K562 (cell line): ENCODE measurements at regions not wholly inside any gene's neighbourhood (a gene's known extent, or its start where the extent isn't known, plus 50 kb on each side); places are given as distances from the start of the nearest gene placed in this dataset.
A peak's percentile ranks its signal among the peaks of the same experiment; 100 is the strongest.

Experiments
- ATF1 ChIP-seq, 2 experiments: fragments of 450-650 bp in 1 of 2; IDR thresholded peaks; 2 replicates each; pipeline ENCODE4 v1.6.1; 2016; ENCODE audit warnings: missing compliant biosample characterization in 1 of 2, missing genetic modification characterization in 1 of 2
- FOXK2 ChIP-seq, 2 experiments: fragments of 450-650 bp; IDR thresholded peaks in 1 of 2; conservative IDR thresholded peaks in 1 of 2; 2 replicates each; pipeline ENCODE4 v1.6.1; 2016; ENCODE audit warnings: low read depth in 2 of 2, mild to moderate bottlenecking in 1 of 2
- GABPB1 ChIP-seq: sonication (generic); formaldehyde crosslinking; IDR thresholded peaks from 2 replicates; pipeline ENCODE4 v1.8.0; 2022; ENCODE audit warnings: mild to moderate bottlenecking, missing genetic modification reagents
- GATAD2B ChIP-seq: fragments of 450-650 bp; IDR thresholded peaks from 2 replicates; pipeline ENCODE4 v1.6.1; 2017; ENCODE audit warnings: mild to moderate bottlenecking, borderline replicate concordance
- HDAC2 ChIP-seq: fragments of 450-650 bp; IDR thresholded peaks from 2 replicates; pipeline ENCODE4 v1.6.1; 2016; ENCODE audit warnings: mild to moderate bottlenecking
- LEF1 ChIP-seq: fragments of 450-650 bp; IDR thresholded peaks from 2 replicates; pipeline ENCODE4 v1.6.1; 2016; ENCODE audit warnings: mild to moderate bottlenecking
- MAFK ChIP-seq: IDR thresholded peaks from 2 replicates; pipeline ENCODE4 v1.6.1; 2011; ENCODE audit warnings: low read length, improper control_type of control experiment
- NCOR1 ChIP-seq: fragments of 450-650 bp; IDR thresholded peaks from 2 replicates; pipeline ENCODE4 v1.6.1; 2016; ENCODE audit warnings: mild to moderate bottlenecking, moderate library complexity
- RCOR1 ChIP-seq, 2 experiments: IDR thresholded peaks; 2 replicates each; pipeline ENCODE4 v1.6.1; 2012; ENCODE audit warnings: low read depth in 2 of 2, low read length in 2 of 2, borderline replicate concordance in 1 of 2, improper control_type of control experiment in 1 of 2
- REST ChIP-seq, 2 experiments: fragments of 450-650 bp; formaldehyde crosslinking in 1 of 2; IDR thresholded peaks; 2 replicates each; pipeline versions ENCODE4 v1.4.0 to v1.6.1; 2014 to 2020; ENCODE audit warnings: mild to moderate bottlenecking in 2 of 2, borderline replicate concordance in 1 of 2, low read depth in 1 of 2
- RFX5 ChIP-seq: IDR thresholded peaks from 2 replicates; pipeline ENCODE4 v1.6.1; 2011; ENCODE audit warnings: low read depth, mild to moderate bottlenecking, improper control_type of control experiment, low read length
- SIX5 ChIP-seq, 2 experiments: IDR thresholded peaks; 2 replicates each; pipeline ENCODE4 v1.6.1; 2011; ENCODE audit warnings: low read length in 2 of 2, borderline replicate concordance in 1 of 2, low read depth in 1 of 2, mild to moderate bottlenecking in 1 of 2, moderate library complexity in 1 of 2; ENCODE audit not compliant: insufficient read depth in 1 of 2
- SMAD1 ChIP-seq: fragments of 150-350 bp; IDR thresholded peaks from 2 replicates; pipeline ENCODE4 v1.6.1; 2014; ENCODE audit warnings: low read length, low read depth; ENCODE audit not compliant: partially characterized antibody
- SMARCE1 ChIP-seq: fragments of 450-650 bp; IDR thresholded peaks from 2 replicates; pipeline ENCODE4 v1.7.1; 2016; ENCODE audit warnings: mild to moderate bottlenecking
- STAG1 ChIP-seq: sonication (generic); formaldehyde crosslinking; IDR thresholded peaks from 2 replicates; pipeline ENCODE4 v1.5.0; 2020; ENCODE audit warnings: missing genetic modification reagents, borderline replicate concordance
- TBP ChIP-seq: optimal IDR thresholded peaks from 2 replicates; pipeline ENCODE3; 2011; ENCODE audit warnings: low read depth, low read length, improper control_type of control experiment
- TCF15 ChIP-seq: fragments of 250-450 bp; sonication (Bioruptor Pico); IDR thresholded peaks from 2 replicates; pipeline ENCODE4 v1.8.0; 2022; ENCODE audit warnings: moderate library complexity, mild to moderate bottlenecking, inconsistent platforms
- TOE1 ChIP-seq, 2 experiments: fragments of 450-650 bp in 1 of 2; sonication (generic) in 1 of 2; formaldehyde crosslinking in 1 of 2; IDR thresholded peaks; 2 replicates each; pipeline versions ENCODE4 v1.7.1 to v1.8.0; 2016 to 2022; ENCODE audit warnings: borderline replicate concordance in 2 of 2, mild to moderate bottlenecking in 2 of 2, antibody characterized with exemption in 1 of 2, inconsistent platforms in 1 of 2, low read depth in 1 of 2, missing genetic modification reagents in 1 of 2, moderate library complexity in 1 of 2
- ZBTB17 ChIP-seq: fragments of 450-650 bp; formaldehyde crosslinking; IDR thresholded peaks from 2 replicates; pipeline ENCODE4 v1.4.0; 2020; ENCODE audit warnings: mild to moderate bottlenecking
- ZFP30 ChIP-seq: fragments of 250-450 bp; sonication (Bioruptor Pico); IDR thresholded peaks from 2 replicates; pipeline ENCODE4 v1.8.0; 2022; ENCODE audit warnings: moderate library complexity, mild to moderate bottlenecking, inconsistent platforms, borderline replicate concordance

- TF ChIP-seq REST (IDR thresholded peaks at IDR 0.05; ENCODE audit: borderline replicate concordance) (0 out of 2 replicates have a peak, but pooled peaks have one; percentile 15), REST (CRISPR knock-in tag; IDR thresholded peaks at IDR 0.05; ENCODE audit: low read depth) (no peak), RFX5 (no peak), HDAC2 (0 out of 2 replicates have a peak, but pooled peaks have one; percentile 16), SMARCE1 (peak; percentile 64; the same call in 1 of the 2 replicates), GATAD2B (0 out of 2 replicates have a peak, but pooled peaks have one; percentile 43), SIX5 (IDR thresholded peaks at IDR 0.05; ENCODE audit: borderline replicate concordance in 1 of 2, insufficient read depth in 1 of 2, low read depth in 1 of 2, low read length in 2 of 2) (no peak), ZFP30 (CRISPR knock-in tag) (no peak), MAFK (peak; percentile 15; the same call in 1 of the 2 replicates), LEF1 (peak; percentile 61; the same call in 1 of the 2 replicates), NCOR1 (0 out of 2 replicates have a peak, but pooled peaks have one; percentile 7), GABPB1 (CRISPR knock-in tag) (no peak), ZBTB17 (CRISPR knock-in tag) (no peak), TCF15 (CRISPR knock-in tag) (no peak), FOXK2 (conservative IDR thresholded peaks at IDR 0.05 in 1 of 2, IDR thresholded peaks at IDR 0.05 in 1 of 2; ENCODE audit: low read depth in 2 of 2) (0 out of 4 replicates have a peak, but pooled peaks of 1 of the 2 experiments have one; percentile 20), SMAD1 (peak; percentile 40), TBP (peak; percentile 30), ATF1 (CRISPR knock-in tag; IDR thresholded peaks at IDR 0.05) (no peak), ATF1 (tag; IDR thresholded peaks at IDR 0.05) (0 out of 2 replicates have a peak, but pooled peaks have one; percentile 27), STAG1 (CRISPR knock-in tag) (no peak), RCOR1 (IDR thresholded peaks at IDR 0.05; ENCODE audit: borderline replicate concordance in 1 of 2, low read depth in 2 of 2, low read length in 2 of 2) (0 out of 4 replicates have a peak, but pooled peaks of 1 of the 2 experiments have one; percentile 18), TOE1 (IDR thresholded peaks at IDR 0.05; ENCODE audit: borderline replicate concordance) (0 out of 2 replicates have a peak, but pooled peaks have one; percentile 14), TOE1 (CRISPR knock-in tag; IDR thresholded peaks at IDR 0.05; ENCODE audit: borderline replicate concordance, low read depth) (no peak)
These were observed 77.7 kb upstream of the SLC38A2 start (continued) for GRCh38 chr12:46450279-46450748.
